ENCODE measurements at regions not wholly inside any gene's neighbourhood (a gene's known extent, or its start where the extent isn't known, plus 50 kb on each side); places are given as distances from the start of the nearest gene placed in this dataset.

DNA sequence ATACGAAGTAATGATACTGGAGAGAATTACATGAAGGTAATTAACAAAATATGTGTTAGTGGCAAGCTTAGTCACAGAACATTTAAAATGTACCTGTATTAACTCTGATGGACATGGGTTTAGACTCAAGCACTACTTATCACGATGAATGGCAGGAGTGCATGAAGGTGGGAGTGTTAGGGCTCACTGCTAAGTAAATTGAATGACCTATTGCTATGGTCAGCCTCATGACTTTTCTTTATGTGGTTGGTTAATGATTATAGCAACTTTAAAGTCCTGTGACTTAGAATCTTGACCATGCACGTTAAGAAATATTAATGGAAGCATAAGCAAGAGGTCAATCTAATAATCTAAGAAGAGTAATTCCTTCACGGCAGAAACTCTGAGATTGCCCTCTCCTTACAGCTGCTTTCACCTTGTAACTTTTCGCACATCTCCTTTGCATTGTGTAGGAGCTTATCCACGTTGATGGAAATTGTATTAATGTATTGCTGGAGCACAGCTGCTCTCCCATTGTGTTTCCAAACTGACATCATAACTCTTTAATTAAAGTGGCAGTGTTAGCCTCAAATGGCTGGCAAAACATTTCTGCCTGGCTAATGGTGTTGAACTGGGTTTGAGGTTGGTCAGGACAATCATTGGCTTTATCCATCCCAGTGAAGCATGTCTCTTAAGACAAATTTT, 114.5 kb downstream of the RXFP2 start:
- DNase-seq = no peak

GRCh38 chr13:31859571-31859970, 120.2 kb downstream of the RXFP2 start:
- no peak for DNase-seq

GRCh38 chr13:31860002-31860401, 120.7 kb downstream of the RXFP2 start:
- no peak for DNase-seq

- DNase-seq = no peak
Measured at GRCh38 chr13:31862828-31863227, 123.5 kb downstream of the RXFP2 start.

DNA sequence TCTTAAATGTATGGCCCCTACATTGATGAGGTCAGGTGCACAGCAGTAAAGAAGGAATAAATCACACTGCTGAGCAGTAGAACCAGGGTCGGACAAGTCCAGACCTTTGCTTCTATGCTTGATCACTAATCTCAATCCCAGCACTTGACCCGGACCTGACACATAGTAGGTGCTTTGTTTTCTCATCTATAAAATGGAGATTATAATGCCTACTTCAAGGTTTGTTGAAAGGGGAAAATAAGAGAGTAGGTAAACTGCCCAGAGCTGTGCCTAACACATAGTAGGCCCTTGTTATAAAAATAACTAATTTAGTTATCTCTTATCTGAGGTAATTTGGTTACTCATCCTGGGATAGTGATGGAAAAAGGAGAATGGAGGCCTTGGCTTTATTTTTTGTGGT, 125.0 kb downstream of the RXFP2 start:
- DNase-seq = no peak

GRCh38 chr13:31866099-31866498, 126.8 kb downstream of the RXFP2 start:
- no peak for DNase-seq

GRCh38 chr13:31867709-31868108, 128.4 kb downstream of the RXFP2 start:
- DNase-seq = no peak

DNA sequence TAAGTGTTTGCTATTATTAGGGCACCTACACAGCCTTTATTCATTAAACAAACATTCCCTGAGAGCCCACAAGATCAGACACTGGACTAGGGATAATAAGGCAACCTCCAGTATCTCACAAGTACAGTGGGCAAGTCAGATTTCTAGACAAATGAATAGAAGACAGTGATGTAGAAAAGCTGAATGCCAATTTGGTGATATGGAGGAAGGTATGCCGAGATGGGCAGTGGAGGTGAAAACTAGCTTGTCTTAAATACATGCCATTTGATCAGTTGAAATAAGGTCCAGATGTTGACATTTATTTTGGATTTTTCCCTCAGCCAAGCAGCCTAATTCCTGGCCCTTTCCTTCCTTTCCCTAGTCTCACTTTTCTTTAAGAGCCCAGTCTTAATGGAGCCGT, 130.3 kb downstream of the RXFP2 start:
- DNase-seq = no peak

- no peak for DNase-seq
Measured at GRCh38 chr13:31870511-31870910, 131.2 kb downstream of the RXFP2 start.

GRCh38 chr13:31873145-31873544, 133.8 kb downstream of the RXFP2 start:
- no peak for DNase-seq

DNA sequence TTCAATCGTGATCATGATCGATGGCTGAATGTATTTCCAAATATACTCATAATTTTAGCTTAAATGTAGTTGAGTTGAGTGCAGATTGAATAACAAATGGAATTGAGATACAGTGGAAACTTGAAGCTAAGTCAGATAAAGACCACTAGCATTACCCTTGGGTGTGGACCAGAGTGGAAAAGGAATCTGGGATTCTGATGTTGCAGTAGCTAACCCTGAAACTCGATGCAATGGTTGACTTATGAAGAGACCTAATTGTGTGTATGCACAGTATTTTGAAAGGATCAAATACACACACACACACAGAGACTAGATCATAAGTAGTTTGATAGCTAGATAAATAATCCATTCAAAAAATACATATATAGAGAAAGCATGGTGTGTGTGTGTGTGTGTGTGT, 135.8 kb downstream of the RXFP2 start:
- no peak for DNase-seq

DNA sequence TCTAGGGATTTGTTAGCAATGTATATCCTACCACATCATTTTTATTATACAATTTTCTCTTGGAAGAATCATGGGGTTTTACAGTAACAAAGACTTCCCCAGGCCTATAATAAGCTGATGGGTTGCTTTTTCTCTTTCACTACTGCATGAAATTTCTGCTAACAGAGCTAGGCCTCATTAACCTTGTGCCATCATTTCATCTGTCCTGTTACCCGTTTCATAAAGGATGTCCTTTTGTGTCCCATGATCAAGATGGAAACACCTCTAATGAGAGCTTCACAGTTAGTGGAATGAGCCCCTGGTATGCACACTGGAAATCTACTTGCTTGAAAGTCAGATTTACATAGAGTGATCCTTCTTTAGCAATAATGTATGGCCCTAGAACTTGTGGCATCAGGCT, 138.7 kb downstream of the RXFP2 start:
- DNase-seq = no peak

GRCh38 chr13:31878495-31878894, 139.2 kb downstream of the RXFP2 start:
- no peak for DNase-seq

DNA sequence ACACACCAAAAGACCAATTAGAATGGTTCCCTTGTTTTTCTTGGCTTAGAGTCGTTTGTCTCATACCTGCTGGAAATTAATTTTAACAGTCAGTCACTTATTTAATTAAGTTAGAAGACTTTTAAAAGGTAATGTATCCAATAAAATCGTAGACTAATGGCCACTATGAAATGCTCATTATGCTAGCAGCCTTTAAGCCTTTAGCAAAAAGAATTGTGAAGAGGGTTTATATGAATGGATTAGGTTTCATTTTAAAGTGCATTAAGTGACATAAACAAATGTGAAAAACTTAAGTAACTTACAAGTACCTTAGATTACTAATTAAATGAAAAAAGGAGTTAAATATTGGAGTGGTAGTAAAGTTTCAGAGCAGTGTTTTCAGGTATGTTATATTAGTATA, 139.6 kb downstream of the RXFP2 start:
- no peak for DNase-seq

DNA sequence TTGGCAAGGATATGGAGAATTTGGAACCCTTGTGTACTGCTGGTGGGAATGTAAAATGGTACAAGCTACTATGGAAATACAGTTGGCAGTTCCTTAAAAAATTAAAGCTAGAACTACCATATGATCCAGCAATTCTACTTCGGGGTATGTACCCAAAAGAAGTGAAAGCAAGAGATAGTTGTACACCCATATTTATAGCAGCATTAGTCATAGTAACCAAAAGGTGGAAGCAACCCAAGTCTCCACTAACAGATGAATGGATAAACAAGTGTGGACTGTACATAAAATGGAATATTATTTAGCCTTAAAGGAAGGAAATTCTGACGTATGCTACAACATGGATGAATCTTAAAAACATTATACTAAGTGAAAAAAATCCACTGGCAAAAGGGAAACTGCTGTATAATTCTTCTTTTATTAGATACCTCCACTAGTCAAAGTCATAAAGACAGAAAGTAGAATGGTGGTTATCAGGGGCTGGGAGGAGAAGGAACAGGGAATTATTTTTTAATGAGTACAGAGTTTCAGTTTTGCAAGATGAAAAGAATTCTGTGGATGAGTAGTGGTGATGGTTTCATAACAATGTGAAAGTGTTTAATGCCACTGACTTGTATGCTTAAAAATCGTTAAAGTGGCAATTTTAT, 141.6 kb downstream of the RXFP2 start:
- DNase-seq = no peak

GRCh38 chr13:31881495-31881882, 142.2 kb downstream of the RXFP2 start:
- DNase-seq = no peak

GRCh38 chr13:31882794-31883193, 143.5 kb downstream of the RXFP2 start:
- no peak for DNase-seq

DNA sequence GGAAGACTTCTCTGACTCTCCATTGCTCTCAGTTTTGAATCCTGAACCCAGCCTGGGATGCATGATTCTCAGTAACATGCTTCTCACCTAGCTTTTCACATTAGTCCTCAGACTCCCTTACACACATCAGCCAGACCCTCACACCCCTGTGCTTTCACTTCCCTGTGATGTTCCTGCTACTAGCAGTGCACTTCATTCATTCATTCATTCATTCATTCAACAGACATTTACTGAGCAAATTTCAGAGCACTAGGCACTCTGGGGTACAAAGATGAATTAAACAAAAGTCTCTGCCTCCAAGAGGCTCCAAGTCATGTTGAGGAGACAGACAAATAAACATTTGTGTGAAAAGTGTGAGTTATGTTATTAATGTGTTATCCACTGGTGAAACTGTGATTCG, 145.2 kb downstream of the RXFP2 start:
- no peak for DNase-seq

- no peak for DNase-seq
Measured at GRCh38 chr13:31885994-31886393, 145.6 kb upstream of the FRY start.

DNA sequence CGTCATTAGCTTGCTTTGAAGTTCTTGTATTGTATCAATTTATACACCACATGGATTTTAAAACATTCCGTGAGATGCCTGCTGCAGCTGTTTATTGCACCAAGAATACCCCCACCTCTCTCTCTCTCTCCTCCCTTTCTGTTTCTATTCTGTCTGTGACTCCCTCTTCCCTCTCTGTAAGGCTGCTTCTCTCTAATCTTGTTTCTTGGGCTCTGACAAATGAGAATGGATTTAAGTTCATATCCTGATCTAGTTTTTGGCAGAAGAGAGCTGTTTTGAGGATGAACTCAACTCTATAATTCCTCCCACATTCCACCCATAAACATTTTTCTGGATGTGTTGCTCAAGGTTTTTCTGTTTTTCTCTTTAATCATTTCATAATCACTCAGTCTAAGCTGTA, 144.3 kb upstream of the FRY start:
- DNase-seq = no peak

GRCh38 chr13:31890946-31891345, 140.6 kb upstream of the FRY start:
- no peak for DNase-seq

DNA sequence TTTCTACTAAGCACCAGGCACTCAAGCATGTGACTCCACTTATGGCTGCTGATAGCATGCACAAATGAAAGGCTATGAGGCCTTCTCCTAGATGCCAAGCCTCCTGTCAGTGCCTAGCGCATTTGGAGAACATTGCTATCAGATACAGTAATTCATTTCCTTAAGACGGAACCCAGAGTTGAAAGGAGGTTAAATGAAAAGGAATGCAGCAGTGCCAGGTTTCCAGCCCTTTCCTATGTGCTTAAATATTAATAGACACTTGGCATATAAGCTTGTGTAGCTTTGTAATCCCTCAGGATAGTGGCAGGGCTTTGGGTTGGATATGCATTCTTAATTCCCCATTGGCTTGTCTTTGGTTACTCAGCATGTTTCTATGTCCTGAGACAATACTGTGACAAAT, 140.1 kb upstream of the FRY start:
- DNase-seq = no peak

DNA sequence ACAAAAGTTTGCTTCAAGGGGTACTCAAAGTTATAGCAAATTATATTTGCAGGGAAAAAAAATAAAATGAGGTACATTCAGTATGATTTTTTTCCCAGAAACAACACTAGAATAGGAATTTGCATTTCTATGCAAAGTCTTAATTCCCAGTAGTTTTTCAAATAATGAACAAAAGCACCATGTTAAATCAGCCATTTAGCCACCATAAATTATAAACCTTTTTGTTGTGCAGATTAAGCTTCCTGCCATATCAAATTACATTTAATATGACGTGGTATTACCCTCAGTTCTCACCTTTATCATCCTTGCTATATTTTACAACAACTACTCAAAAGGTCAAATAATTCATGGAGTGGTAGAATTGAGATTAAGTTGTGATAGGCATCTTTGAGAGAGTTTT, 136.6 kb upstream of the FRY start:
- DNase-seq = no peak

- no peak for DNase-seq
Measured at GRCh38 chr13:31895691-31896090, 135.9 kb upstream of the FRY start.

DNA sequence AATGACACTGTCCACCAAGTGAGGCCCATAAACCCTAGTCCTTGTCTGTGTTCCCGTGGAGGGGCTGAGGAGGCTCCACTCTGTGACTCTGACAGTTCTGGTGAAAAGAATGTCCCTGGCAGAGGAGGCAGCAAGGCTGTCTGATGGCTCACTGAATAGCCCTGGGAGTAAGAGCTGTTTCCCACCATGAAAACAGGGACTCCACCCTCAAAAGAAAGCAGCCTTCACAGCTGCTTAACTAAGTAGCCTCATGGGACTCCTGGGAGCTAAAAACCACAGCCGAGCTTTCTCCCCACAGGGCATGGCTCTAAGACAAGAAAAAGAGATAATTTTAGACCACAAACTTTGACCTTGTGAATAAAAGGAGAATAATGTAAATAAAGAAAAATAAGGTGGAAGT, 135.1 kb upstream of the FRY start:
- DNase-seq = no peak

All from activated T-cell treated with anti-CD3 and anti-CD28 coated beads, Interleukin-2, amount 50 U/mL, for 48 hours (primary cell).